Body of pancreas (tissue), 4 donors: ENCODE measurements at regions not wholly inside any gene's neighbourhood (a gene's known extent, or its start where the extent isn't known, plus 50 kb on each side); places are given as distances from the start of the nearest gene placed in this dataset.

ENCODE experiments used
- ATAC-seq: fragments of 150-250 bp; one replicate; pipeline ENCODE4 v1.9.1; 2016
- DNase-seq, 4 donors: peaks; one replicate each; pipeline ENCODE4 v3.0.0-alpha.2; 2019
- H3K27ac ChIP-seq, 4 donors: fragments of 200-600 bp; sonication (generic); 1 replicate in 3 of 4; 2 replicates in 1 of 4; pipeline versions ENCODE4 v1.5.1 to v1.6.1; 2016 to 2019; ENCODE audit warnings: mild to moderate bottlenecking in 1 of 4, mixed read lengths in 1 of 4, moderate library complexity in 1 of 4
- H3K27me3 ChIP-seq, 2 donors: fragments of 200-600 bp; sonication (generic); one replicate each; pipeline ENCODE4 v1.6.0; 2016; ENCODE audit warnings: mild to moderate bottlenecking in 1 of 2
- H3K36me3 ChIP-seq, 2 donors: fragments of 200-600 bp; sonication (generic); replicated peaks in 1 of 2; 2 replicates each; pipeline ENCODE4 v1.5.1; 2016; ENCODE audit warnings: low read depth in 2 of 2; ENCODE audit not compliant: insufficient read depth in 1 of 2
- H3K4me1 ChIP-seq: fragments of 200-600 bp; sonication (generic); one replicate; pipeline ENCODE4 v1.6.0; 2016
- H3K4me3 ChIP-seq, 2 donors: fragments of 200-600 bp; sonication (generic); 1 replicate in 1 of 2; 2 replicates in 1 of 2; pipeline ENCODE4 v1.5.1; 2016 to 2019
- H3K9me3 ChIP-seq, 3 donors: fragments of 200-600 bp; sonication (generic); 1 replicate in 2 of 3; 2 replicates in 1 of 3; pipeline ENCODE4 v1.5.1; 2016
- POLR2A ChIP-seq, 3 donors: fragments of 450-650 bp; IDR thresholded peaks; one replicate each; pipeline ENCODE4 v1.6.1; 2016; ENCODE audit warnings: antibody characterized with exemption in 3 of 3, mild to moderate bottlenecking in 2 of 3
- WGBS, 2 donors: methylation state at CpG; one replicate each; pipeline ENCODE4 v1.1.5; 2017; 5-methylcytosine and 5-hydroxymethylcytosine counted together
- intact Hi-C: fragments of 100-400 bp; cut with DNase I; formaldehyde crosslinking; loops from one replicate; pipeline ENCODE4 v1.15.1; 2023
- TF ChIP-seq, protein P1 (sequence below), 7 experiments: fragments of 450-650 bp in 4 of 7; fragments of 200-600 bp in 3 of 7; sonication (generic) in 3 of 7; IDR thresholded peaks; one replicate each; pipeline ENCODE4 v1.5.1; 2016 to 2019; ENCODE audit warnings: antibody characterized with exemption in 7 of 7

GRCh38 chr11:15662285-15662684 is 547.6 kb downstream of the INSC start:
- intact Hi-C loops = no loop called here
- DNase-seq (no peak), ATAC-seq (no peak)
- Histone ChIP-seq H3K4me1 (peaks cover 31% of the 10 kb centered on the region), H3K4me3 (no peak overlapping the region), H3K36me3 (no peaks in the 10 kb centered on the region), H3K9me3 (no peaks in the 10 kb centered on the region), H3K27me3 (no peaks in the 10 kb centered on the region), H3K27ac (no peak overlapping the region)
- TF ChIP-seq, protein P1, sequence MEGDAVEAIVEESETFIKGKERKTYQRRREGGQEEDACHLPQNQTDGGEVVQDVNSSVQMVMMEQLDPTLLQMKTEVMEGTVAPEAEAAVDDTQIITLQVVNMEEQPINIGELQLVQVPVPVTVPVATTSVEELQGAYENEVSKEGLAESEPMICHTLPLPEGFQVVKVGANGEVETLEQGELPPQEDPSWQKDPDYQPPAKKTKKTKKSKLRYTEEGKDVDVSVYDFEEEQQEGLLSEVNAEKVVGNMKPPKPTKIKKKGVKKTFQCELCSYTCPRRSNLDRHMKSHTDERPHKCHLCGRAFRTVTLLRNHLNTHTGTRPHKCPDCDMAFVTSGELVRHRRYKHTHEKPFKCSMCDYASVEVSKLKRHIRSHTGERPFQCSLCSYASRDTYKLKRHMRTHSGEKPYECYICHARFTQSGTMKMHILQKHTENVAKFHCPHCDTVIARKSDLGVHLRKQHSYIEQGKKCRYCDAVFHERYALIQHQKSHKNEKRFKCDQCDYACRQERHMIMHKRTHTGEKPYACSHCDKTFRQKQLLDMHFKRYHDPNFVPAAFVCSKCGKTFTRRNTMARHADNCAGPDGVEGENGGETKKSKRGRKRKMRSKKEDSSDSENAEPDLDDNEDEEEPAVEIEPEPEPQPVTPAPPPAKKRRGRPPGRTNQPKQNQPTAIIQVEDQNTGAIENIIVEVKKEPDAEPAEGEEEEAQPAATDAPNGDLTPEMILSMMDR (IDR thresholded peaks at IDR 0.05) = no peak
- no peak for TF ChIP-seq POLR2A (IDR thresholded peaks at IDR 0.05)
- WGBS, 2 donors = 30 to 52% methylated on average over 1 of the region's 1 CpG

- Histone ChIP-seq H3K9me3 (no peaks in the 10 kb centered on the region), H3K4me1 (peaks cover 31% of the 10 kb centered on the region), H3K27ac (peak overlapping the region; percentile 16 to 46 (median 32)), H3K36me3 (no peaks in the 10 kb centered on the region), H3K4me3 (no peak overlapping the region), H3K27me3 (no peaks in the 10 kb centered on the region)
- 16 to 25% methylated on average over 7 of the region's 7 CpGs for WGBS, 2 donors
- peak; percentile 60 for ATAC-seq
- peak in 3 of 4 donors; percentile 14 to 35 (median 30) for DNase-seq
- TF ChIP-seq, protein P1 (IDR thresholded peaks at IDR 0.05) = no peak
- TF ChIP-seq POLR2A (IDR thresholded peaks at IDR 0.05) = no peak
- intact Hi-C loops = no loop called here
These were observed 549.1 kb downstream of the INSC start for GRCh38 chr11:15663777-15664218.

DNA sequence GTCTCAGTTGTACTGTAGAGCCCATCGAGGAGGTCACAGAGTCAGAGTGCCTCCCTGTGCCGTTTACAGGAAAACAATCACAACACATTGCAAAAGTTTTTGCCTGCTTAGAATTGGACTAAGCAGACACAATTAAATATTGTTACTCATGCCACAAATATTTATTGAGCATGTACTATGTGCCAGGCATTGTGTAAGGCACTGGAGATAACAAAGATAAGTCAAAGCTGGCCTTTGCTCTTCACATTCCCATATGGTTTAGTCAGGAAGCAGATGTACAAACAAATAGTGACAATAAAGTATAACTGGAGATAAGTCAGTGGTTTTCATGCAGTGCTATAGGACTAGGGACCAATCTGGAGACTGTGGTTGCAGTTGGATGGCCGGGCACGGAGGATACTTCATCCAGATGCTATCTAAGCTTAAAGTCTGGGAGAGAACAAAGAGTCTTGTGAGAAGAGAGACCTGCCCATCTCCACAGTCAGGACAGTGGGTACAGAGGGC is 550.7 kb downstream of the INSC start:
- H3K9me3 ChIP-seq = no peaks in the 10 kb centered on the region
- ATAC-seq = peak; percentile 53
- no peak for DNase-seq
- no peak overlapping the region for H3K27ac ChIP-seq
- intact Hi-C loops = no loop called here
- 77 to 89% methylated on average over 4 of the region's 4 CpGs for WGBS, 2 donors
- TF ChIP-seq POLR2A (IDR thresholded peaks at IDR 0.05) = no peak
- TF ChIP-seq, protein P1 (IDR thresholded peaks at IDR 0.05) = no peak
- H3K4me1 ChIP-seq = peaks cover 31% of the 10 kb centered on the region
- no peaks in the 10 kb centered on the region for H3K36me3 ChIP-seq
- no peak overlapping the region for H3K4me3 ChIP-seq
- H3K27me3 ChIP-seq = no peaks in the 10 kb centered on the region

DNA sequence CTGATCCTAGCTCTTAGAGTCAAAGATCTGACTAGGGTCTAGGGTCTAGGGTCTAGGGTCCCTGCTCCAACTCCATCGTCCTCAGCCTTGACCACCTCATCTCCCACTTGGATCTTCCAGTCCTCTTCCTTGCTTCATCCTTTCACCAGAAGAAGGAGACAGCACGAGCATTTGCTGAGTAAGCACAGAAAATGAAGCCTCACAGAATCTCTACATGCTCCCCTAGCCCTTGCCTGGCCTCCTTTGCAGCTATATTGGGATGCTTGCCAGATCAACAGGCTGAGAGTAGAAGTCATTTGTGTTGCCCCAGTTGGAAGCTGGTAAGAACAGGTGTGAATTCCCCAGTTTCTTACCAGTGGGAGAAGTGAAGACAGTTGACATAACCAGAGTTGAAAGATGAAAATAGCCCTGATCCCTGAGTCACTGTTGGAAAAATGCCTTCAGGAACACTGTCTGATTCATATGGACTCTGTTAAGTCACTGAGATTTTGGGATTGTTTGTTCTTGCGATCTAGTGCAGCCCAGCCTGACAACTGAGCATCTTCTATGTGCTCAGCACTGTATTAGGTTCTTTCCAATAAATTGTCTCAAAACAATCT is 552.5 kb downstream of the INSC start:
- H3K27me3 ChIP-seq = no peaks in the 10 kb centered on the region
- WGBS, 2 donors = 84 to 92% methylated on average over 3 of the region's 3 CpGs
- no peak for TF ChIP-seq POLR2A (IDR thresholded peaks at IDR 0.05)
- TF ChIP-seq, protein P1 (IDR thresholded peaks at IDR 0.05) = no peak
- no peak for DNase-seq
- H3K27ac ChIP-seq = no peak overlapping the region
- no peak overlapping the region for H3K4me3 ChIP-seq
- intact Hi-C loops = no loop called here
- H3K36me3 ChIP-seq = no peaks in the 10 kb centered on the region
- no peaks in the 10 kb centered on the region for H3K9me3 ChIP-seq
- no peak for ATAC-seq
- H3K4me1 ChIP-seq = peaks cover 30% of the 10 kb centered on the region

DNA sequence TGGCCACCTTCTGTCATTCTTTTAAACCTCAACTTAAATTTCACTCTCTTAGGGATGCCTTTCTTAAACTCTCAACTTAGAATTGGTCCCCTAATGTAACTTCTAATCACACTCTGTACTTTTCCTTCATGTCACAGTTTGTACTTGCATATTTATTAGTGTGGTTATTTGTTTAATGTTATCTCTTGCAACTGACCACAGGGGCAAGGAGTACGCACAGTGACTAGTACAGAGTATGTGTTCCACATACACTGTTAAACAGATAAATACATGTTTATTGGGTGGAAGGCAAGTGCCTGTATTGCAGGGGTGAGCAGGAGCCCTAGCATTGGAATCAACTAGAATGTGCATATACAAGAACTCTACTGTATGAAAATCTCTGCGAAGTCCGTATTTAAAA is 554.0 kb downstream of the INSC start:
- TF ChIP-seq, protein P1 (IDR thresholded peaks at IDR 0.05) = no peak
- no peak for TF ChIP-seq POLR2A (IDR thresholded peaks at IDR 0.05)
- 90 to 96% methylated on average over 3 of the region's 3 CpGs for WGBS, 2 donors
- intact Hi-C loops = no loop called here
- no peaks in the 10 kb centered on the region for H3K36me3 ChIP-seq
- peaks cover 15% of the 10 kb centered on the region for H3K4me1 ChIP-seq
- H3K27ac ChIP-seq = no peak overlapping the region
- no peaks in the 10 kb centered on the region for H3K9me3 ChIP-seq
- H3K4me3 ChIP-seq = no peak overlapping the region
- DNase-seq (no peak), ATAC-seq (no peak)
- no peaks in the 10 kb centered on the region for H3K27me3 ChIP-seq
